GM18519 (cell line): ENCODE measurements at regions not wholly inside any gene's neighbourhood (a gene's known extent, or its start where the extent isn't known, plus 50 kb on each side); places are given as distances from the start of the nearest gene placed in this dataset.
"Not testable (repeated sequence)": the region's sequence is repeated elsewhere in the genome, so short reads cannot be mapped to it uniquely, and the experiment has no call there.

Experiments
- ATAC-seq: cut with Tn5 transposase; IDR thresholded peaks from one replicate; pipeline ENCODE4 v1.9.1; 2021; ENCODE audit warnings: mild to moderate bottlenecking, moderate library complexity; ENCODE audit not compliant: unreplicated experiment, low FRiP score

GRCh38 chr9:2387166-2387565, 234.4 kb upstream of the VLDLR start:
- ATAC-seq: no peak

- no peak for ATAC-seq
These were observed 232.2 kb upstream of the VLDLR start for GRCh38 chr9:2389404-2389803.

DNA sequence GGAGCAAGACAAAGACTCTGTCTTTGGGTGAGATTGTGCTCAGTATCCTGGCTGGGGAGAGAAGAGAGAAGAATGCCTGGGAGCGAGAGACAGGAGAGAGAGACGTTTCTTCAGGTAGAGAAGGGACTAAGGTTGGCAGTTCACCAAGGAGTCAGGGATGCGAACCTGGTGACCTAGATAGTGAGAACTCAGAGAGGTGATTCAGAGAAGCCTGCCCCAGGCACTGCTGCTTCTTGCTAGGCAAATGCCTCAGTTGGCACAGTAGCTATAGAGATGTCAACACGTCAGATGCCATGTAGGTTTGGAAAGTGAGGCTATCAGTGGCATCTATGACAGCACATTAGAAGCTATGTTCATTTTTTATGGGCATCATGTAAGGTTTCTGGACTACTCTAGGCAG, 231.6 kb upstream of the VLDLR start:
- no peak for ATAC-seq

DNA sequence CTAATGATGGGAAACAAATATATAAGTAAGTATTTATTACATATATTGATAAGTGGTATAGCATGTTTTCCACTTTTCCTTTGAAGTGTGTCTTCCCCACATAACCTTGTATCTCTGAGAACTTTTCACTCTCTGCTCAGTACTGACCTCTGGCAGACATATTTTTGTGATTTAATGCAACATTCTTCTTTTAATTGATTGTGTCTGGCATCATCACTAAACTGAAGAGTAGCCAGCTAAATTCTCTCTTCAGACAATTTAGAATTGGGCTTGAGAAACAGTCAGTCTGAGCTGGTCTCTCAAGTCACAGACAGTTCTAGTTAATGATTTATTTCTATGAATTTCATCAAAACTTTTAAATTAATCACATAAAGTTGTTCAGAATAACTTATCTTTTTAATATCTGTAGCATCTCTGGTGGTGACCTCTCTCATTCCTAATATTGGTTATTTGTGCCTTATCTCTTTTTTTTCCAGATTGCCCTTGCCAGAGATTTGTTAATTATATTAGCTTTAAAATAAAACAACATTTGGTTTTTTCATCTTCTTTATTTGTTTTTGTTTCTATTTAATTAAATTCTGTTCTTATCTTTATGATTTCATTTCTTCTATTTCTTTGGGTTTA, 230.0 kb upstream of the VLDLR start:
- ATAC-seq: not testable (repeated sequence)

GRCh38 chr9:2394087-2394741, 227.4 kb upstream of the VLDLR start:
- ATAC-seq: not testable (repeated sequence)

GRCh38 chr9:2395814-2396612, 225.6 kb upstream of the VLDLR start:
- ATAC-seq: no peak

DNA sequence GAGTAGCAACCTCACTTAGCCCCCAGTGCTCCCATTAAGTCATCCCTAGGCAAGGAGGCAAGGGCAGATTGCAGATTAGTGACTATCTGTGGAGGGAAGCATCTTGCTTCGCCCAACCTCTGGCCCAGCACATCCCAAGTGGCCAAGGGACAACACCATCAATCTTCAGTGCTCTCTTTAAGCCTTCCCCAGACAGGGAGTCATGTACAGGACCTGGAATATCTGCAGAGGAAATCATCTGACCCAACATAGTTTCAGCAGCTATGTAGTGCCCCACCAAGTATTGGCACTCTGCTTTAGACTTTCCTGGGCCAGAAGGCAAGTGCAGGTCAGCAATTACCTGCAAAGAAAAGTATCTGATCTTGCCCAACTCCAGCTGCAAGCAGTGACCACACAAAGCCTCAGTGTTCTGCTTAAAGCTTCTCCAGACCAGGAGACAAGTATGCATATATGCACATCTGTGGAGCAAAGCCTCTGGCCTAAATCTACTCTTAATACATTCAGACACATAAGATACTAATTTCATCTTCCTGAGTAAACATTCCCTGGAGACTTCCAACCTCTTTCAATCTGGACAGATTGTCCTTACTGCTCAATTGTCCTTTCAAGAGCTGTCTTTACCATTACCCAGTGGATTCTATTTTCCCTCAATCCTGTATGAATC, 224.8 kb upstream of the VLDLR start:
- ATAC-seq: no peak

- ATAC-seq: not testable (repeated sequence)
These were observed 223.7 kb upstream of the VLDLR start for GRCh38 chr9:2397875-2398274.

DNA sequence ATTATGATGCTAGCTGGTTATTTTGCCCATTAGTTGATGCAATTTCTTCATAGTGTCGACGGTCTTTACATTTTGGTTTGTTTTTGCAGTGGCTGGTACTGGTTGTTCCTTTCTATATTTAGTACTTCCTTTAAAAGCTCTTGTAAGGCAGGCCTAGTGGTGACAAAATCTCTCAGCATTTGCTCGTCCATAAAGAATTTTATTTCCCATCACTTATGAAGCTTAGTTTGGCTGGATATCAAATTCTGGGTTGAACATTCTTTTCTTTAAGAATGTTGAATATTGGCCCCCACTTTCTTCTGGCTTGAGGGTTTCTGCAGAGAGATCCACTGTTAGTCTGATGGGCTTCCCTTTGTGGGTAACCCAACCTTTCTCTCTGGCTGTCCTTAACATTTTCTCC, 219.8 kb upstream of the VLDLR start:
- not testable (repeated sequence) for ATAC-seq

GRCh38 chr9:2403701-2404100, 217.9 kb upstream of the VLDLR start:
- no peak for ATAC-seq

DNA sequence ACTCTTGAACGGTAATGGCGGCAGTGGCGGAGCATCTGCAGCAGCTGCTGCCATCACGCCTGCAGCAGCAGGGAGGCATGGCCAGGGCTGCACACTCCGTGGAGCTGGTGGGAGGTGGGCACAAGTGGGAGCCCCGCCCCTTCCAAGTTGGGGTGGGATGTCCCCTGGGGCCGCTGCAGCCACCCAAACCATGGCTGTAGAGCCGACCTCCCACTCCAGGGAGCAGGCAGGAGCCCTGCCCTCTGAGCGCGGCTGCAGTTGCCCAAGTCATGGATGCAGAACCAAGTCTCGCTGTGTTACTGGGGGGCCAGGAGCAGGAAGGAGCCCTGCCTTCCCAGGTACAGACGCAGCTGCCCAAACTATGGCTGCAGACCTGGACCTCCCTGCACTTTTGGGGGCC, 215.3 kb upstream of the VLDLR start:
- no peak for ATAC-seq

DNA sequence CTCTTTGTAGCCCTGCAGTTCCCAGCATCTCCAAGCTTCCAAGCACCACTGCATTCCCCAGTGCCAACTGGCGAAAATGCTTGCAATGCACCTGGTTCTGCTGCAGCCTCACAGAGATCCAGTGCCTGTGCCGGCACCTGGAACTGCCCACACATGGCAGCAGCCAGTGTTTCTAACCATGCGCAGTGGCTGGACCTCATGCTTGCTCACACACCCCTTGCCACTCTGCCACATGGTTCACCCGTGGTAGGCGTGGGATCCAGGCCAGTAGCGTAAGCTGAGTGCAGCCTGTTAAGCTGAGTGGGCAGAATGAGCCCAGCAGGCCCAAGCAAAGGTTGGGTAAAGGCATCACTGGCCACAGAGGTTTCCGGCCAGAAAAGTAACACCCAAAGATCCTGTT, 214.1 kb upstream of the VLDLR start:
- ATAC-seq: no peak

GRCh38 chr9:2411459-2412215, 209.9 kb upstream of the VLDLR start:
- ATAC-seq: no peak

DNA sequence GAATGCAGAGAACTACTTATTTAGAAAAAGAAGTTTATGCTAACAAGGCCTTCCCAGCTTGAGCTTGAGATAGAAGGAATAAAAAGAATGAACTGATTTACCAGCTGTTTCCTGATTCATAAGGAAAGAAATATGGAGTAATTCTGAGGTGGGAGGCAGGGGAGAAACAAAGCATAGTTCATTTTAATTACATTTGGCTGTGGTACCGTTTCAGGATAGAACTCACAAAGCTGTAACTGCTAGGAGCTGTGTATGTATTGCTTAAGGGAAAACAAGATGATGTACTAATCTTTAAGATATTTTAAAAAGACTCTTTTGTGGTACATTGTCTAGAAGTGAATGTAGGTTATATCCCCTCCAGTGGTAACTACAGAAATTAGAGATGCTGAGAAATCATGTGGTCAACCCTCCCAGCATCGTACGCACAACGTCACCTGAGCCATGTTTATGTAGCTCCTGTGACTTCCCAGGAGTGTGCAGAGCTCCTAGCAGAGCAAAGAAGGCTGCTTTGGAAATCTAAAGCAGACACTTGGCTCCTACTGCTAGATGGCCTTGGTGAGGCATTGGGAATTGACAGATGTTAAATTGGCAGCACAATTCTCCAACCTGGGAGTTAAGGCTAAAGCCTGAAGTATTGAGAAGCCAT, 208.3 kb upstream of the VLDLR start:
- ATAC-seq: no peak

DNA sequence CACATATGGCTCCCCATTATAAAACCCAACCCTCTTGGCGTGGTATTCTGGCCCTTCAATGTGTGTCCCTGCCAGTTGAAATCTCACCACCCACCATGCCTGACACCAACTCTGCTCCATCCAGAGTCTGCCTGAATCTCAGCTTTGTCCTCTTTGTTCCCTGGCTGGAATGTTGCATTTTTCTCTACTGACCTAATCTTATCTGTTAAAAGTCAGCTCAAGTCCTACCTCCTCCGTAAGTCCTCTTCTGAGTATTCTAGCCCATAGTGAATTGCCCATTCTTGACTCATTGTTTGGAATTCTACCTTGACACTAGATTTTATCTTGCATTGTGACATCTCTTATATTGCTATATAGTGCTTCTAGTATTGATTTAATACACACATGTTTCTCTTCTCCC, 207.1 kb upstream of the VLDLR start:
- ATAC-seq: no peak

DNA sequence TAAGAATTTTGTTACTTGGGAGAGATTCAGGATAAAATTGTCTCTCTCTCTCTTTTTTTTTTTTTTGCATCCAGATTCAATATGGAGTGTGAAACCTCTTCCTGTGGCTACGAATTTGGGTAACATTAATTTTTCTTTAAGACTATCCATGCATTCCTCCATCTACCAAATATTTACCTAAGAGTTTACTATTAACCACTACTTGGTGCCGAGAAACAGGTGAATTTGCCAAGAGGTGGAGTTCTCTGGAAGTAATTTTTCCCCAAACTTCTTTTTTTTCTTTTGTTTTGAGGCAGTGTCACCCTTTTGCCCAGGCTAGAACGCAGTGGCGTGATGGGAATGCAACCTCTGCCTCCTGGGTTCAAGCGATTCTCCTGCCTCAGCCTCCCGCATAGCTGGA, 206.3 kb upstream of the VLDLR start:
- ATAC-seq: no peak

GRCh38 chr9:2417730-2418129, 203.9 kb upstream of the VLDLR start:
- no peak for ATAC-seq

DNA sequence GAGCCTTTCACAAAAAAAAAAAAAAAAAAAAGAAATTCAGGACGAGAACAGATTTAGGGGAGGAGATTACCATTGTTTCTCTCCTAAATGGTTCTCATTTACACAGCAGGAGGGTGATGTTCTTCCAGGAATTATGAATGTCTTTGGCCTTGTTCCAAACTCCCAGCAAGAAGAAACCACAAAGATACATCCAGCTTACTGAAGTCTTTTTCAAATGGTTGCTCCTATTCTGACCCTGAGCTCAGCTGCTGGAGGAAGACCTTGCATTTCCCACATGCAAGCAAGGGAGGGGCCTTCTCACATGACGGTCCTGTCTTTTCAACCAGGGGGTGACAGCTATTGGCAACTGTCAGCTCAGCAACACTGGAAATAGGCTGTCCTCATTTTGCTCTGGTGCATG, 203.0 kb upstream of the VLDLR start:
- ATAC-seq: no peak

DNA sequence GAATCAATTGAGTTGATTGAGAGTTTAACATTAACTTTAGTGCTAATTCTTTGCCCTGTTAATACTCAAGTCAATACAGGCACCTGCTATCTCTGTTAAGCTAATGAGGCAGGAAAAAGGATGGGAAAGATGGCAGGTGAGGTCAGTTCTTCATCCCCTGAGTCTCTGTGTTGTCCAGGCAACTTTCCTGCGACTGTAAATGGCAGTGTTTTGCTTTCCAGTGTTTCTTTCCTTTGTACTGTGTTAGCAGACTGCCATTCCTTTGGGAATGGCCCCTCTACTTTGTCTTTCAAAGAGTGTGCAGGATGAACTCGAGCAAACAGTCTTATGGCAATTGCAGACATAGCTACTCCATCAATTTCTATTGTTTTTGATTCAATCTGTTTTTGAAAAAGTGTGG, 202.2 kb upstream of the VLDLR start:
- ATAC-seq: no peak

GRCh38 chr9:2420543-2420942, 201.0 kb upstream of the VLDLR start:
- ATAC-seq: no peak
